ENCODE measurements at regions not wholly inside any gene's neighbourhood (a gene's known extent, or its start where the extent isn't known, plus 50 kb on each side); places are given as distances from the start of the nearest gene placed in this dataset.

- no peaks in the 10 kb centered on the region for H3K27me3 ChIP-seq
- H3K27ac ChIP-seq, result no peak overlapping the region
- no peaks in the 10 kb centered on the region for H3K4me1 ChIP-seq (replicated peaks in 1 of 2)
- no peak for DNase-seq
- intact Hi-C loops (cut with DNase I), result no loop called here
- H3K9me3 ChIP-seq (replicated peaks in 1 of 3), result no peaks in the 10 kb centered on the region
- no peaks in the 10 kb centered on the region for H3K36me3 ChIP-seq (replicated peaks in 1 of 2)
- TF ChIP-seq CTCF (IDR thresholded peaks at IDR 0.05) (no peak), POLR2A (IDR thresholded peaks at IDR 0.05) (no peak)
- H3K4me3 ChIP-seq, result no peak overlapping the region
- 64 to 84% (median 73%) methylated on average over 3 of the region's 3 CpGs for WGBS, 4 donors
Measured at GRCh38 chr3:28022916-28023315, 218.5 kb upstream of the CMC1 start.

DNA sequence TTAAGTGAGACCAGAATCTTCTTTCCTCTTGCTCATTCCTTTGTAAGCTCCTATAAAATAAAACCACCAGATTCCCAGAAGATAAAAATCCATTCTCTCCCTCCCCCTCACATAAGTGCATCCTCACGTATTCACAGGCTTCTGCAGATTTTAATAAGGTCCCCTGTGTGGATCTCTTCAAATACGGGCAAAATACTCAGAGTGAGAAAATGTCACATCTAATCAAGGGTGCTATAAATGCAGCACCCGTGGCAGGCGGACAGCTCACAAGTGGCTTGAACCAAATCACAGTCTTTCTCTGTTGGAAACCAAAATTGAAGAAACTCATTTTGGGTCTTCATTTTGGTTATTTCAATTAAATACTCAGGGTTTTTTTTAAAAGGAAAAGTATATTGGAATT, 212.9 kb upstream of the CMC1 start:
- no peaks in the 10 kb centered on the region for H3K4me1 ChIP-seq (replicated peaks in 1 of 2)
- H3K36me3 ChIP-seq (replicated peaks in 1 of 2), result no peaks in the 10 kb centered on the region
- peaks cover 0 to 5% (median 0%) of the 10 kb centered on the region in 3 donors for H3K9me3 ChIP-seq (replicated peaks in 1 of 3)
- 67 to 73% (median 70%) methylated on average over 4 of the region's 4 CpGs for WGBS, 4 donors
- DNase-seq, result no peak
- no peak for TF ChIP-seq CTCF (IDR thresholded peaks at IDR 0.05)
- intact Hi-C loops (cut with DNase I), result no loop called here
- no peaks in the 10 kb centered on the region for H3K27me3 ChIP-seq
- H3K4me3 ChIP-seq, result no peak overlapping the region
- H3K27ac ChIP-seq, result no peak overlapping the region

DNA sequence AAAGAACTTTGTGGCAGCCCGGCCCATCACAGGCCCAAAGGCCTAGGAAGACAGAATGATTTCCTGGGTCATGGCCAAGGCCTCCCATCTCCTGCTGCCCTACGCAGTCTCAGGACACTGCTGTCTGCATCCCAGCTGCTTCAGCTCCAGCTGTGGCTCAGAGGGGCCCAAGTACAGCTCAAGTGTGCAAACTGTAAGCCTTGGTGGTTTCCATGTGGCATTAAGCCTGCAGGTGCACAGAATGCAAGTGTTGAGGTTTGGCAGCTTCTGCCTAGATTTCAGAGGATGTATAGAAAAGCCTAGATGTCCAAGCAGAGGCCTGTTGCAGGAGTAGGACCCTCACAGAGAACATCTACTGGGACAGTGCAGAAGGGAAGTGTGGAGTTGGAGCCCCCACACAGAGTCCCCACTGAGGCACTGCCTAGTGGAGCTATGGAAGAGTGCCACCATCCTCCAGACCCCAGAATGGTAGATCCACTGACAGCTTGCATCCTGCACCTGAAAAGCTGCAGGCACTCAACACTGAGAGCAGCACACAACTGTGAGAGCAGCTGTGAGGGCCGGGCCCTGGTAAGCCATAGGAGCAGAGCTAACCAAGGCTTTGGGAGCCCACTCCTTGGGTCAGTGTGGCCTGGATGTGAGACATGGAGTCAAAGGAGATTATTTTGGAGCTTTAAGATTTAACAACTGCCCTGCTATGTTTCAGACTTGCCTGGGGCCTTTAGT, 208.2 kb upstream of the CMC1 start:
- Histone ChIP-seq H3K36me3 (replicated peaks in 1 of 2) (no peaks in the 10 kb centered on the region), H3K4me3 (no peak overlapping the region), H3K9me3 (replicated peaks in 1 of 3) (peaks cover 0 to 5% (median 0%) of the 10 kb centered on the region in 3 donors), H3K4me1 (replicated peaks in 1 of 2) (no peaks in the 10 kb centered on the region), H3K27me3 (no peaks in the 10 kb centered on the region), H3K27ac (no peak overlapping the region)
- no peak for DNase-seq
- TF ChIP-seq CTCF (IDR thresholded peaks at IDR 0.05) (no peak), POLR2A (IDR thresholded peaks at IDR 0.05) (no peak)
- WGBS, 4 donors, result 87 to 100% (median 90%) methylated on average over 2 to 3 of the region's 3 CpGs
- intact Hi-C loops (cut with DNase I), result no loop called here

DNA sequence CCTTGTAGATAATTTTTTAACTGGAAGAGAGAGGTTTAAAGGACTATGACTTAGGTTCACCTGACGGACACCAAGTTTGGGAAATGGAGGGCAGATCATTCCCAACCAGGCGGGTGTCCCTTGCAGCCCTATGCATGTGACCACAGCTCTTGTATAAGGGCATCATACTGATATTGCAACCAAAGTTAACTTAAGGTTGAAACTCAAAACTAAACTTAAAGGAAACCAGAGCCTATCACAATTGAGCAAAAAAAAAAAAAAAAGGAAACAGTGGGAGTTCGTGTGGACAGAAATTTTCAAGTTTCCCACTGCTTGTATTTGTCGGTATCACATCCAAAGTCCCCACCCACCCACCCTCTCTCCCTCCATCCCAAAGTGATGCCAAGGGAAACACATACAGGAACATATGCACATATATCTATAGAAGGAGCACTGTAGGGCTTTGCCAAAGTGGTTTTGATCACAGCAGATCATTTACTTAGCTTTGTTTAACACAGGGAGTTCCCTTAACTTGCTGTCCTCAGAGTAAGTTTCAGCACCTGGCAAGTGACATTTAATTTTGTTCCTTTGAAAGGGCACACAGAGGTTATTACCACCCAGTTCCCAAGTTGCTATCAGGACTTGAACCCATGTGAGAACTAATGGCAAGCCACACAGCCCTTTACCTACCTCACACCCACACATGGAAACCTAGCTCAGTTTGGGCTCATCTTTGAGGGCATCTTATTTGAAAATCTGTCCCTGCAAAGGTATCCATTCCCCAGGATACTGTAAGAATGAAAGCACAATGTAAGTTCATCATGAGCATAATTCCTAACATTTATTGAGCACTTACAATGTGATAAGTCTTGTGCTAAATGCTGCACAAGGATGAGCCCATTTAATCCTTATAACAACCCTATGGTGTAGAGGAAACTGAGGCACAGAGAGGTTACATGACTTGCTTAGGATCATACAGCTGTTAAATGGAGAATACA, 204.5 kb upstream of the CMC1 start:
- intact Hi-C loops (cut with DNase I), result no loop called here
- Histone ChIP-seq H3K27me3 (no peaks in the 10 kb centered on the region), H3K4me3 (no peak overlapping the region), H3K27ac (no peak overlapping the region), H3K4me1 (replicated peaks in 1 of 2) (no peaks in the 10 kb centered on the region), H3K36me3 (replicated peaks in 1 of 2) (no peaks in the 10 kb centered on the region), H3K9me3 (replicated peaks in 1 of 3) (peaks cover 0 to 5% (median 0%) of the 10 kb centered on the region in 3 donors)
- DNase-seq, result no peak
- 64 to 68% (median 65%) methylated on average over 4 of the region's 4 CpGs for WGBS, 4 donors
- no peak for TF ChIP-seq CTCF (IDR thresholded peaks at IDR 0.05)
- no peak for TF ChIP-seq POLR2A (IDR thresholded peaks at IDR 0.05)

All from adrenal gland (tissue), 9 donors.